ENCODE measurements at regions not wholly inside any gene's neighbourhood (a gene's known extent, or its start where the extent isn't known, plus 50 kb on each side); places are given as distances from the start of the nearest gene placed in this dataset.

DNA sequence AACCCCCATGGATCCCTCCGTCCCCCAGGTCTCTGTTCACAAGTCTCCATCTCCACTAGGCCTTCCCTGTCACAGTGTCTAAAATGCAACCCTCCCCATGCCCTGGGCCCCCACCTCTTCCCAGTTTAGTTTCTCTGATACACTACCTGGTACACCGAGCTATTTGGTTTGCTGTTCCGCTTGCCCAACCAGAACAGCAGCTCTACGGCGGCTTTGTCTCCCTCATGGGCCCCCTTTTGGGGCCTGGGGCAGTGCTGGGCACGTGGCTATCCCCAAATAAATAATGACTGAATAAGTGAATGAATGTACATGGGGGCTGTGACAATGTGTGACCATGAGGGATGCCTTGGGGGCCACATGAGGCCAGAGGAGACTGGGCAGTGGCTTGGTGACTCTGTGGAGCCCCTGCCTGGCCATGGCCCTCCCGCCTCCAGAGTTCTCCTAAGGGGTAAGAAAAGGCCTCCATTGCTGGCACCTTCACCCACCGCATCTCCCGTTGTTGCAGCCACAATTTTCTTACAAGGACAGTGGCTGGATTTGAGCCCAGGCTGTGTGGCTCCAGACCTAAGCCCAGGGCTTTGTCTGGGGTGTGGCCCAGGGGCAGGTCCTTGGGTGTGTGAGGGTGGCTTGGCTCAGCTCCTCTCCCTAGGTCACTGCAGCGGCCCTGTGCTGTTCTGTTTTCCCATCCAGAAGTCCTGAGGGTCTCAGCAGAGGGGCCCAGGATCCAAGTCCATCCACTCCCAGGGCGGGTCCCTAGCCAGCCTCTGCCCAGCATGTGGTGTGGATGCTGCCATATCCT is 408.5 kb upstream of the SULF2 start:
- Mint-ChIP-seq H3K4me1 (peaks cover 28% of the 10 kb centered on the region), H3K27me3 (ENCODE audit: low read depth) (no peaks in the 10 kb centered on the region), H3K9me3 (peaks cover 3% of the 10 kb centered on the region)

DNA sequence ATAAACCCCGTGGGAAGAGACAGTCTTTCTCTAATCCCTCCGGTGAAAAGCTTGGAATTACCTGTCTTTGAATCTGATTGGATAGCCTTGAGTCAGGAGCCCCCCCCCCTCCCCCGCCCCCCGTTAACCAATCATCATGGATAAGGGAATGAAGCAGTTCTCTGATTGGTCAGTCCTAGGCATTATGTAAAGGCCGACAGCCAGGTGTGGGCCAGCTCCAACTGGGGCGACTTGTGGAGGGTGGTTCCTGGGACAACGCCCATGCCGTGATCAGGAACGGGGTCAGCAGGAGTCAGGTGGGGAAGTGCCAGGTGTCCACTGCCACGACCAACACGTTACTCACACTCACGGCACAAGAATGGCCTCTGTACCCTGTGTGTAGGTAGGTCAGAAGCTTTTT is 406.8 kb upstream of the SULF2 start:
- Mint-ChIP-seq H3K4me3 (no peak overlapping the region), H3K4me1 (peaks cover 37% of the 10 kb centered on the region), H3K27me3 (ENCODE audit: low read depth) (no peaks in the 10 kb centered on the region), H3K36me3 (ENCODE audit: low read depth) (no peaks in the 10 kb centered on the region), H3K9me3 (peaks cover 3% of the 10 kb centered on the region), H3K27ac (ENCODE audit: unreplicated experiment) (no peak overlapping the region)
- TF ChIP-seq, protein P1, sequence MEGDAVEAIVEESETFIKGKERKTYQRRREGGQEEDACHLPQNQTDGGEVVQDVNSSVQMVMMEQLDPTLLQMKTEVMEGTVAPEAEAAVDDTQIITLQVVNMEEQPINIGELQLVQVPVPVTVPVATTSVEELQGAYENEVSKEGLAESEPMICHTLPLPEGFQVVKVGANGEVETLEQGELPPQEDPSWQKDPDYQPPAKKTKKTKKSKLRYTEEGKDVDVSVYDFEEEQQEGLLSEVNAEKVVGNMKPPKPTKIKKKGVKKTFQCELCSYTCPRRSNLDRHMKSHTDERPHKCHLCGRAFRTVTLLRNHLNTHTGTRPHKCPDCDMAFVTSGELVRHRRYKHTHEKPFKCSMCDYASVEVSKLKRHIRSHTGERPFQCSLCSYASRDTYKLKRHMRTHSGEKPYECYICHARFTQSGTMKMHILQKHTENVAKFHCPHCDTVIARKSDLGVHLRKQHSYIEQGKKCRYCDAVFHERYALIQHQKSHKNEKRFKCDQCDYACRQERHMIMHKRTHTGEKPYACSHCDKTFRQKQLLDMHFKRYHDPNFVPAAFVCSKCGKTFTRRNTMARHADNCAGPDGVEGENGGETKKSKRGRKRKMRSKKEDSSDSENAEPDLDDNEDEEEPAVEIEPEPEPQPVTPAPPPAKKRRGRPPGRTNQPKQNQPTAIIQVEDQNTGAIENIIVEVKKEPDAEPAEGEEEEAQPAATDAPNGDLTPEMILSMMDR (conservative IDR thresholded peaks at IDR 0.05) = no peak
- DNase-seq (ENCODE audit: low read depth, low spot score) = no peak

More for the DNA sequence above, 408.5 kb upstream of the SULF2 start:
- Mint-ChIP-seq H3K36me3 (ENCODE audit: low read depth) (no peaks in the 10 kb centered on the region), H3K27ac (ENCODE audit: unreplicated experiment) (no peak overlapping the region), H3K4me3 (no peak overlapping the region)
- TF ChIP-seq, protein P1 (conservative IDR thresholded peaks at IDR 0.05) = no peak
- DNase-seq (ENCODE audit: low read depth, low spot score) = no peak

DNA sequence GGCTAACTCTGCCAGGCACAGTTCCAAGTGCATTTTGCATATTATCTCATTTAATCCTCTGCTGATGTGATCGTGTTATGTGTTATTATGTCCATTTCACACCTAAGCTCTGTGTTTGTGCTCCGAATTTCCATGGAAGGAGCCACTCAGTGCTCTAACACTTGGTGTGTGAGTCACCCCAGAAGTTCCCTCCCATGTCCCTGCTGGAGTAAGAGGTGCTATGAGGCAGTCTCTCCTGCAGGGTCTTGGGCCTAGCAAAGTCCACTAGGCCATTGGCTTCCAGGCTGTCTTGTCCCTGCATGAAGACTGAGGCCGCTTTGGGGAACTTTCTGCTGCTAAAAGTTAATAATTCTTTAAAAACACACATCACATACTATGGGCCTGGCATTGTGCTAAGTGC is 405.9 kb upstream of the SULF2 start:
- H3K36me3 Mint-ChIP-seq (ENCODE audit: low read depth) = no peaks in the 10 kb centered on the region
- H3K9me3 Mint-ChIP-seq = peaks cover 3% of the 10 kb centered on the region
- peak overlapping the region; percentile 52 for H3K27ac Mint-ChIP-seq (ENCODE audit: unreplicated experiment)
- peaks cover 44% of the 10 kb centered on the region for H3K4me1 Mint-ChIP-seq
- TF ChIP-seq, protein P1 (conservative IDR thresholded peaks at IDR 0.05) = no peak
- no peak for DNase-seq (ENCODE audit: low read depth, low spot score)
- H3K27me3 Mint-ChIP-seq (ENCODE audit: low read depth) = no peaks in the 10 kb centered on the region
- no peak overlapping the region for H3K4me3 Mint-ChIP-seq

DNA sequence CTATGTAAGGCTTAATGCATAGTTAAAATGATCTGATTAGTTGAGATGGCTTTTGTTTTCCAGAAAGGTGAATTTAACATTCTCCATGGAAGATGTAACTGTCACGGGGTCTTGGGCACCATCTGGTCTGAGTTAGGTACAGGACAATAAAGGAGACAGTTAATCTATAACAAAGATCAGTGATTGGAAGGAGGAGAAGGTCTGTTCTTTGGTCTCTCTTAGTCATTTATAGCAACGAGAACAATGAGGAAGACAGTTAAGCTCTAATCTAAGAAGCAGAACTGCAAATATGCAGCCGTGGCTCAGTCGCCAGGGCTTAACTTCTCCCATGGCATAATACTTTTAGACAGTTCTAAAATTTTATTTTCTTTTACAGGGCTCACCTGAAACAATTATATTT is 405.5 kb upstream of the SULF2 start:
- Mint-ChIP-seq H3K9me3 (peaks cover 3% of the 10 kb centered on the region), H3K27me3 (ENCODE audit: low read depth) (no peaks in the 10 kb centered on the region), H3K4me1 (peaks cover 41% of the 10 kb centered on the region), H3K27ac (ENCODE audit: unreplicated experiment) (no peak overlapping the region), H3K36me3 (ENCODE audit: low read depth) (no peaks in the 10 kb centered on the region), H3K4me3 (no peak overlapping the region)
- TF ChIP-seq, protein P1 (conservative IDR thresholded peaks at IDR 0.05) = no peak
- DNase-seq (ENCODE audit: low read depth, low spot score) = no peak

DNA sequence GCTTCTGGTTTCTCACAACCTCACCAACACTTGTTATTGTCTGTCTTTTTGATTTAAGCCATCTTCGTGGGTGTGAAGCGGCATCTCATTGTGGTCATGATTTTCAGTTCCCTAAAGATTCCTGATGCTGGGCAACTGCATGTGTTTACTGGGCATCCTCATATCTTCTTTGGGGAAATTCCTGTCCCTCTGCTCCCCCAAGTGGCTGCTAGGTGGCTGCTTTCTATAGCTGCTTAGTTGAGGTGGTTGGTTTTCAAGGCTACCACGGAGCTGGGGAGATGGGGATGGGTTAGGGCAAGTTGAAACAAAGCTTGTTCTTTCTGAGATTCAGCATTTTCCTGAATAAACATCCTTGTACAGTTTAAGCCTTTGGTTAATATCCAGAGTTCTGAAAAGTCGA is 403.9 kb upstream of the SULF2 start:
- no peaks in the 10 kb centered on the region for H3K36me3 Mint-ChIP-seq (ENCODE audit: low read depth)
- TF ChIP-seq, protein P1 (conservative IDR thresholded peaks at IDR 0.05) = peak; percentile 33
- peaks cover 41% of the 10 kb centered on the region for H3K4me1 Mint-ChIP-seq
- no peak overlapping the region for H3K4me3 Mint-ChIP-seq
- no peak for DNase-seq (ENCODE audit: low read depth, low spot score)
- H3K9me3 Mint-ChIP-seq = peaks cover 3% of the 10 kb centered on the region
- H3K27me3 Mint-ChIP-seq (ENCODE audit: low read depth) = no peaks in the 10 kb centered on the region
- no peak overlapping the region for H3K27ac Mint-ChIP-seq (ENCODE audit: unreplicated experiment)
